ENCODE measurements at regions not wholly inside any gene's neighbourhood (a gene's known extent, or its start where the extent isn't known, plus 50 kb on each side); places are given as distances from the start of the nearest gene placed in this dataset.

- no peak for TF ChIP-seq CTCF (IDR thresholded peaks at IDR 0.05)
- H3K9me3 Mint-ChIP-seq, result peaks cover 0 to 2% (median 0%) of the 10 kb centered on the region in 7 donors
- Histone ChIP-seq H3K27me3 (ENCODE audit: control insufficient read depth in 2 of 2, insufficient read depth in 2 of 2, low read length in 2 of 2) (peaks cover 0 to under 1% of the 10 kb centered on the region in 2 donors), H3K36me3 (replicated peaks in 1 of 2; ENCODE audit: control insufficient read depth in 1 of 2, insufficient read depth in 2 of 2, low read length in 2 of 2) (no peaks in the 10 kb centered on the region), H3K4me2 (replicated peaks; ENCODE audit: extremely low read depth, low read length, poor library complexity, severe bottlenecking) (no peak overlapping the region), H3K4me3 (replicated peaks in 1 of 3; ENCODE audit: low read depth in 2 of 3, low read length in 3 of 3) (no peak overlapping the region), H3K9ac (ENCODE audit: insufficient read depth, low read length, poor library complexity, severe bottlenecking) (no peak overlapping the region), H3K9me3 (replicated peaks in 1 of 2; ENCODE audit: control insufficient read depth in 1 of 2, insufficient read depth in 1 of 2, low read length in 2 of 2) (no peaks in the 10 kb centered on the region), H4K20me1 (ENCODE audit: insufficient read depth, low read length) (no peaks in the 10 kb centered on the region), H2AFZ (ENCODE audit: insufficient read depth, low read depth, low read length, poor library complexity, severe bottlenecking) (no peak overlapping the region), H3K27ac (ENCODE audit: low read depth in 1 of 2, low read length in 2 of 2) (no peak overlapping the region), H3K79me2 (ENCODE audit: insufficient read depth, low read length) (no peaks in the 10 kb centered on the region), H3K4me1 (ENCODE audit: control insufficient read depth in 1 of 2, insufficient read depth in 2 of 2, low read length in 2 of 2) (peaks cover under 1 to 3% of the 10 kb centered on the region in 2 donors)
- intact Hi-C loops (cut with micrococcal nuclease), result no loop called here
- H3K4me3 Mint-ChIP-seq, result no peak overlapping the region
- no peaks in the 10 kb centered on the region for H3K36me3 Mint-ChIP-seq
- no CpG with 5 or more reads among the region's 1 CpG for WGBS (ENCODE audit: insufficient coverage)
- peaks cover 3% of the 10 kb centered on the region for H3K4me1 Mint-ChIP-seq
- no peak overlapping the region for H3K27ac Mint-ChIP-seq
- H3K27me3 Mint-ChIP-seq (ENCODE audit: low read depth in 3 of 3), result peaks cover 6 to 10% (median 9%) of the 10 kb centered on the region in 3 donors
- no peak for DNase-seq
These were observed 530.5 kb downstream of the INSC start for GRCh38 chr11:15645201-15645600.

- peaks cover 0 to 5% (median 2%) of the 10 kb centered on the region in 7 donors for H3K9me3 Mint-ChIP-seq
- WGBS (ENCODE audit: insufficient coverage), result 49% methylated on average over 10 of the region's 14 CpGs
- H3K27ac Mint-ChIP-seq, result peak overlapping the region in 1 of 7 donors; percentile 44
- intact Hi-C loops (cut with micrococcal nuclease), result loop anchor here (5.0 kb wide), 2 partner anchors 958 to 963 kb away; no protein-coding TSS in a partner anchor
- Histone ChIP-seq H4K20me1 (ENCODE audit: insufficient read depth, low read length) (no peaks in the 10 kb centered on the region), H3K4me2 (replicated peaks; ENCODE audit: extremely low read depth, low read length, poor library complexity, severe bottlenecking) (peak overlapping the region; percentile 62), H3K27me3 (ENCODE audit: control insufficient read depth in 2 of 2, insufficient read depth in 2 of 2, low read length in 2 of 2) (peaks cover 17 to 30% of the 10 kb centered on the region in 2 donors), H3K4me3 (replicated peaks in 1 of 3; ENCODE audit: low read depth in 2 of 3, low read length in 3 of 3) (no peak overlapping the region), H2AFZ (ENCODE audit: insufficient read depth, low read depth, low read length, poor library complexity, severe bottlenecking) (peak overlapping the region; percentile 39), H3K4me1 (ENCODE audit: control insufficient read depth in 1 of 2, insufficient read depth in 2 of 2, low read length in 2 of 2) (peaks cover 9 to 10% of the 10 kb centered on the region in 2 donors), H3K79me2 (ENCODE audit: insufficient read depth, low read length) (no peaks in the 10 kb centered on the region), H3K9me3 (replicated peaks in 1 of 2; ENCODE audit: control insufficient read depth in 1 of 2, insufficient read depth in 1 of 2, low read length in 2 of 2) (no peaks in the 10 kb centered on the region), H3K36me3 (replicated peaks in 1 of 2; ENCODE audit: control insufficient read depth in 1 of 2, insufficient read depth in 2 of 2, low read length in 2 of 2) (no peaks in the 10 kb centered on the region), H3K27ac (ENCODE audit: low read depth in 1 of 2, low read length in 2 of 2) (no peak overlapping the region), H3K9ac (ENCODE audit: insufficient read depth, low read length, poor library complexity, severe bottlenecking) (peak overlapping the region; percentile 32)
- H3K4me3 Mint-ChIP-seq, result no peak overlapping the region
- no peaks in the 10 kb centered on the region for H3K36me3 Mint-ChIP-seq
- peaks cover 31 to 37% (median 36%) of the 10 kb centered on the region in 3 donors for H3K27me3 Mint-ChIP-seq (ENCODE audit: low read depth in 3 of 3)
- H3K4me1 Mint-ChIP-seq, result peaks cover 5% of the 10 kb centered on the region
- DNase-seq, result no peak
- no peak for TF ChIP-seq CTCF (IDR thresholded peaks at IDR 0.05)
These were observed 534.8 kb downstream of the INSC start for GRCh38 chr11:15649371-15650104.
